A673 (cell line): ENCODE measurements at regions not wholly inside any gene's neighbourhood (a gene's known extent, or its start where the extent isn't known, plus 50 kb on each side); places are given as distances from the start of the nearest gene placed in this dataset.

Experiments
- BruUV-seq: library from RNA; stranded (reverse); fragments of 400-500 nt; replicated peaks from 2 replicates; lab custom pipeline; 2021; lab: Mats Ljungman, UMichigan
- CTCF ChIA-PET: fragments of 300-600 bp; sonication (Branson Sonifier 250); formaldehyde crosslinking; loops from one replicate; lab custom pipeline; 2022; ENCODE audit warnings: antibody characterized with exemption; lab: Charles Lee
- POLR2A ChIA-PET: fragments of 300-600 bp; sonication (Branson Sonifier 250); formaldehyde crosslinking; loops from one replicate; lab custom pipeline; 2022; ENCODE audit warnings: antibody characterized with exemption; ENCODE audit not compliant: low non-redundant PET; lab: Charles Lee
- DNase-seq: peaks from one replicate; pipeline ENCODE4 v3.0.0-alpha.2; 2015; ENCODE audit warnings: low spot score
- H3K27ac ChIP-seq: fragments of 200-600 bp; sonication (generic); 2 replicates; pipeline ENCODE4 v1.5.1; 2016; ENCODE audit warnings: mixed run types, low read depth, mild to moderate bottlenecking, mixed read lengths, antibody characterized with exemption, low read length; ENCODE audit not compliant: poor library complexity, severe bottlenecking
- H3K27me3 ChIP-seq: fragments of 200-600 bp; sonication (generic); replicated peaks from 2 replicates; pipeline ENCODE4 v1.6.1; 2017; ENCODE audit warnings: mixed run types, low read depth, mild to moderate bottlenecking, mixed read lengths, antibody characterized with exemption, low read length; ENCODE audit not compliant: insufficient read depth, poor library complexity
- H3K36me3 ChIP-seq: fragments of 200-600 bp; sonication (generic); 2 replicates; pipeline ENCODE4 v1.6.1; 2016; ENCODE audit warnings: mixed run types, mild to moderate bottlenecking, mixed read lengths, antibody characterized with exemption, low read length; ENCODE audit not compliant: insufficient read depth, poor library complexity, severe bottlenecking
- H3K4me1 ChIP-seq: fragments of 200-600 bp; sonication (generic); 2 replicates; pipeline ENCODE4 v1.6.1; 2017; ENCODE audit warnings: mixed run types, mild to moderate bottlenecking, mixed read lengths, antibody characterized with exemption, low read length; ENCODE audit not compliant: insufficient read depth, poor library complexity, severe bottlenecking
- H3K4me3 ChIP-seq: fragments of 200-600 bp; sonication (generic); 2 replicates; pipeline ENCODE4 v1.5.1; 2016; ENCODE audit warnings: low read depth, mixed run types, mild to moderate bottlenecking, mixed read lengths, low read length; ENCODE audit not compliant: poor library complexity, severe bottlenecking
- H3K9me3 ChIP-seq: fragments of 200-600 bp; sonication (generic); 2 replicates; pipeline ENCODE4 v1.6.1; 2016; ENCODE audit warnings: mixed run types, low read depth, mild to moderate bottlenecking, mixed read lengths, antibody characterized with exemption, low read length; ENCODE audit not compliant: poor library complexity, severe bottlenecking
- EZH2 ChIP-seq: fragments of 200-600 bp; sonication (generic); IDR thresholded peaks from 2 replicates; pipeline ENCODE4 v1.6.1; 2017; ENCODE audit warnings: borderline replicate concordance, low read depth, mild to moderate bottlenecking, mixed read lengths, antibody characterized with exemption, low read length; ENCODE audit not compliant: poor library complexity, severe bottlenecking
- intact Hi-C: fragments of 100-400 bp; cut with micrococcal nuclease; formaldehyde crosslinking; loops from one replicate; pipeline ENCODE4 v1.10.0; 2022; ENCODE audit not compliant: unreplicated experiment
- TF ChIP-seq, protein P1 (sequence below): fragments of 300-800, 200-600 bp; sonication (generic); conservative IDR thresholded peaks from 2 replicates; pipeline ENCODE4 v1.5.1; 2017; ENCODE audit warnings: low read depth, mild to moderate bottlenecking, antibody characterized with exemption, low read length, moderate library complexity, mixed read lengths

DNA sequence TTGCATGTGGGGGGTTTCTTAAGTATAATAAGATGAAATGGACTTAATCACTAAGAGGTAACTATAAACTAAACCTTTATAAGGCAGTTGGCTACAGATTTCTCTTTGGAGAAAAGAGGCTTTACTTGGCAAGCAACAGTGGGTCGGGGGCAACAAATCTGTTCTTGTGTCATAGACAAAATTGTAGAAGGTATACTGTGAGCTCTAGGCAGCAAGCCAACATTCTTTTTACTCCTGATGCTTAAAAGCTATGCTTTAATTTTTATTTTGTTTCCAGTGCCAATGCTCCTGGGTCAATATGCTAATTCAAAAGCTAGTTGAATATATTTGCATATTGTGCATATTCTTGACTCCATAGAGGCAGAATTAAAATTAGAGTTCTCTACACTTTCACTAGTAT is 495.4 kb downstream of the BTBD3 start:
- Histone ChIP-seq H3K36me3 (no peaks in the 10 kb centered on the region), H3K4me3 (no peak overlapping the region), H3K27me3 (no peaks in the 10 kb centered on the region), H3K4me1 (no peaks in the 10 kb centered on the region), H3K9me3 (no peaks in the 10 kb centered on the region), H3K27ac (no peak overlapping the region)
- BruUV-seq = no TSS peak
- no peak for DNase-seq
- intact Hi-C loops = no loop called here
- CTCF ChIA-PET = no interaction called here
- TF ChIP-seq, protein P1, sequence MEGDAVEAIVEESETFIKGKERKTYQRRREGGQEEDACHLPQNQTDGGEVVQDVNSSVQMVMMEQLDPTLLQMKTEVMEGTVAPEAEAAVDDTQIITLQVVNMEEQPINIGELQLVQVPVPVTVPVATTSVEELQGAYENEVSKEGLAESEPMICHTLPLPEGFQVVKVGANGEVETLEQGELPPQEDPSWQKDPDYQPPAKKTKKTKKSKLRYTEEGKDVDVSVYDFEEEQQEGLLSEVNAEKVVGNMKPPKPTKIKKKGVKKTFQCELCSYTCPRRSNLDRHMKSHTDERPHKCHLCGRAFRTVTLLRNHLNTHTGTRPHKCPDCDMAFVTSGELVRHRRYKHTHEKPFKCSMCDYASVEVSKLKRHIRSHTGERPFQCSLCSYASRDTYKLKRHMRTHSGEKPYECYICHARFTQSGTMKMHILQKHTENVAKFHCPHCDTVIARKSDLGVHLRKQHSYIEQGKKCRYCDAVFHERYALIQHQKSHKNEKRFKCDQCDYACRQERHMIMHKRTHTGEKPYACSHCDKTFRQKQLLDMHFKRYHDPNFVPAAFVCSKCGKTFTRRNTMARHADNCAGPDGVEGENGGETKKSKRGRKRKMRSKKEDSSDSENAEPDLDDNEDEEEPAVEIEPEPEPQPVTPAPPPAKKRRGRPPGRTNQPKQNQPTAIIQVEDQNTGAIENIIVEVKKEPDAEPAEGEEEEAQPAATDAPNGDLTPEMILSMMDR = no peak
- no peak for TF ChIP-seq EZH2
- POLR2A ChIA-PET = no interaction called here

DNA sequence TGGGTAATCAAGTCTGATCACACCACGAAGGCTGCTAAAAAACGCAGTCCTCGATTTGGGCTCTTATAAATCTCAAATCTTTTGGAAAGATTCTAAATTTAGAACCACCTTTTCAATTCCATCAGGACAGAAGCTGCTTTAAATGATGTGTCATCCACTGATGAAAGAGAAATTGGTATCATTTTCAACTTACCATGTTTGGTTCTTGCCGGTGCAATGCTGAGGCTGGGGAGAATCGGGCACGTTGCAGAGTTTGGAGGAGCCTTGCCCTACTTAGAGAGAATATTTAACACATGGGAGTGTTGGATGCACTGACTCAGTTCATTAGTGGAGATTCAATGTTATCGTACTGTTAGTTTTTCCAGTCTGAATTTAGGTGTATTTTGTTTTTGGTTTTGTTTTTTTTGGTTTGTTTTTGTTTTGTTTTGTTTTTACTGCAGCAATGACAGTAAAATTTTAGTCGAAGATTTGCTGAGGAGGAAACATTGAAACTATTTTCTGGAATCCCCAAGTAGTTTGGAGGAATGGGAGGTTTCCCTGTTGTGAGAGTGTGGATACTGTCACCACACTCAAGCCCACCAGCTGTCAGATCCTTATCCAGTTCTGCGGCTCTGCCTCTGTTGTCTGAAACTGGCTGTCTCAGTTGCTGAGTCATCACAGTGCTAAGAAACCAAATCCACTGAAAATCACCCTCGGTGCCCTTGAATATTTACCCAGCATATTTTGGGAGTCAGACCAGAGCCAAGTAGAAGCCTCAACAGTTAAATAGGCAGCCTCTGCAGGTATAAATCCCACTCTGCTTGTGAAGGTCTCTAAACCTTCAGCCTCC is 497.0 kb downstream of the BTBD3 start:
- no peaks in the 10 kb centered on the region for H3K9me3 ChIP-seq
- H3K27ac ChIP-seq = no peak overlapping the region
- no peaks in the 10 kb centered on the region for H3K36me3 ChIP-seq
- ChIA-PET CTCF (no interaction called here), POLR2A (no interaction called here)
- no peaks in the 10 kb centered on the region for H3K27me3 ChIP-seq
- no peak for DNase-seq
- intact Hi-C loops = no loop called here
- no peaks in the 10 kb centered on the region for H3K4me1 ChIP-seq
- BruUV-seq = no TSS peak
- no peak overlapping the region for H3K4me3 ChIP-seq
- TF ChIP-seq, protein P1 = no peak
- TF ChIP-seq EZH2 = no peak

DNA sequence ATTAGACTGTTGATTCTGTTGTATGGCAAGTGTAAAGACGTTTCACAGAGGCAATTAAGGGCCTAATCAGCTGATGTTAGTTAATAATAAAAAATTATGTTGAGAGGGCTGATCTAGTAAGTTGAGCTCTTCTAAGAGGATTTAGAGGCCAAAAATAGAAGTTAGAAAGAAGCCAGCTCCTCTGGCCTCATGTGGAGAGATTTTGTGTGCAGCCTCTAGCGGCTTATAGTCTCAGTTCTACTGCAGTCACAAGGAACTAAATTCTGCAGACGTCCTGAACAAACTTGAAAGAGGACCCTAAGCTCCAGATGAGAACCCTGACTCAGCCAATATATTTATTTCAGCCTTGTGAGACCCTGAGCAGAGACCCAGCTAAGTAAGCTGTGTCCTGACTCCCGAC is 498.6 kb downstream of the BTBD3 start:
- Histone ChIP-seq H3K27me3 (no peaks in the 10 kb centered on the region), H3K4me3 (no peak overlapping the region), H3K27ac (no peak overlapping the region), H3K36me3 (no peaks in the 10 kb centered on the region), H3K4me1 (no peaks in the 10 kb centered on the region), H3K9me3 (no peaks in the 10 kb centered on the region)
- TF ChIP-seq, protein P1 = no peak
- no peak for TF ChIP-seq EZH2
- POLR2A ChIA-PET = no interaction called here
- no TSS peak for BruUV-seq
- intact Hi-C loops = no loop called here
- DNase-seq = no peak
- CTCF ChIA-PET = no interaction called here
